K562 (cell line): ENCODE measurements at regions not wholly inside any gene's neighbourhood (a gene's known extent, or its start where the extent isn't known, plus 50 kb on each side); places are given as distances from the start of the nearest gene placed in this dataset.

ENCODE experiments used
- ATAC-seq: fragments of 200-7000 bp; cut with Tn5 transposase; 3 replicates; pipeline ENCODE4 v1.9.1; 2020; ENCODE audit warnings: moderate library complexity
- BruUV-seq: library from RNA; stranded (reverse); fragments of 400-500 nt; replicated peaks from 2 replicates; lab custom pipeline; 2021; lab: Mats Ljungman, UMichigan
- CTCF ChIA-PET: fragments of 300-600 bp; formaldehyde crosslinking; extraction: SDS; loops from one replicate; lab custom pipeline; 2021; ENCODE audit warnings: low intra/inter-chr PET ratio; lab: Yijun Ruan, JAX
- POLR2A ChIA-PET: fragments of 300-600, 350-650 bp; sonication (Branson Sonifier 250); formaldehyde crosslinking; extraction: SDS; loops from one replicate; lab custom pipeline; 2021; ENCODE audit warnings: antibody characterized with exemption, inconsistent platforms; lab: Yijun Ruan, JAX
- DNase-seq, 4 experiments: peaks; one replicate each; pipeline versions ENCODE4 v3.0.0 to v3.0.0-alpha.2; 2011 to 2018; ENCODE audit warnings: low spot score in 3 of 4, mixed read lengths in 3 of 4; ENCODE audit errors: extremely low read depth in 1 of 4
- FAIRE-seq: peaks from 2 replicates; lab custom pipeline; 2011; peaks lifted over from hg19 to GRCh38; lab: Jason Lieb, UNC
- H2AFZ ChIP-seq: 2 replicates; pipeline ENCODE4 v1.6.0; 2011; ENCODE audit warnings: low read depth, low read length, control low read depth, inconsistent platforms
- H3K27ac ChIP-seq: fragments of 200-600 bp; 3 replicates; pipeline ENCODE4 v1.8.0; 2011; ENCODE audit warnings: low read depth, mild to moderate bottlenecking, control low read depth, inconsistent platforms, low read length, moderate library complexity, mixed read lengths; ENCODE audit errors: extremely low read depth
- H3K27me3 ChIP-seq, 2 experiments: fragments of 300-600 bp in 1 of 2; 2 replicates in 1 of 2; 3 replicates in 1 of 2; pipeline versions ENCODE4 v1.6.0 to v1.8.0; 2011; ENCODE audit warnings: inconsistent platforms in 2 of 2, low read length in 2 of 2, mild to moderate bottlenecking in 1 of 2, mixed read lengths in 1 of 2, moderate library complexity in 1 of 2; ENCODE audit not compliant: control insufficient read depth in 2 of 2, insufficient read depth in 2 of 2
- H3K36me3 ChIP-seq: fragments of 300-600 bp; 3 replicates; pipeline ENCODE4 v1.8.0; 2011; ENCODE audit warnings: mild to moderate bottlenecking, low read length, inconsistent platforms; ENCODE audit not compliant: control insufficient read depth, insufficient read depth
- H3K4me1 ChIP-seq, 2 experiments: fragments of 200-600 bp in 1 of 2; replicated peaks in 1 of 2; 2 replicates in 1 of 2; 3 replicates in 1 of 2; pipeline versions ENCODE4 v1.5.1 to v1.8.0; 2011; ENCODE audit warnings: inconsistent platforms in 2 of 2, low read length in 2 of 2, mild to moderate bottlenecking in 1 of 2, mixed read lengths in 1 of 2, moderate library complexity in 1 of 2; ENCODE audit not compliant: control insufficient read depth in 2 of 2, insufficient read depth in 2 of 2
- H3K4me2 ChIP-seq: 2 replicates; pipeline ENCODE4 v1.6.1; 2011; ENCODE audit warnings: low read length, control low read depth, inconsistent platforms, mixed read lengths; ENCODE audit not compliant: insufficient read depth
- H3K4me3 ChIP-seq: fragments of 200-600 bp; sonication (generic), shearing (Covaris generic); 2 replicates; pipeline ENCODE4 v1.5.1; 2016; ENCODE audit warnings: control low read depth, inconsistent platforms
- H3K79me2 ChIP-seq: fragments of 200-600 bp; 3 replicates; pipeline ENCODE4 v1.8.0; 2011; ENCODE audit warnings: low read length, inconsistent platforms; ENCODE audit not compliant: control insufficient read depth, insufficient read depth
- H3K9ac ChIP-seq, 2 experiments: 2 replicates each; pipeline versions ENCODE4 v1.6.0 to v1.6.1; 2011; ENCODE audit warnings: low read depth in 2 of 2, low read length in 2 of 2, control low read depth in 1 of 2, inconsistent platforms in 1 of 2, mild to moderate bottlenecking in 1 of 2, mixed read lengths in 1 of 2; ENCODE audit not compliant: insufficient read depth in 1 of 2
- H3K9me1 ChIP-seq: one replicate; pipeline ENCODE4 v1.6.0; 2011; ENCODE audit warnings: inconsistent platforms, mild to moderate bottlenecking, low read length, moderate library complexity; ENCODE audit not compliant: control insufficient read depth, insufficient read depth
- H3K9me3 ChIP-seq: replicated peaks from 2 replicates; pipeline ENCODE4 v1.5.1; 2011; ENCODE audit warnings: low read depth, low read length, inconsistent platforms; ENCODE audit not compliant: control insufficient read depth, insufficient read depth
- H4K20me1 ChIP-seq: replicated peaks from 2 replicates; pipeline ENCODE4 v1.6.1; 2011; ENCODE audit warnings: low read length, inconsistent platforms, mixed read lengths; ENCODE audit not compliant: control insufficient read depth, insufficient read depth
- AFF1 ChIP-seq, 2 experiments: fragments of 450-650 bp; IDR thresholded peaks; 2 replicates each; pipeline ENCODE4 v1.6.1; 2018; ENCODE audit warnings: mild to moderate bottlenecking in 2 of 2, low read depth in 1 of 2; ENCODE audit not compliant: partially characterized antibody in 2 of 2
- BRD4 ChIP-seq: fragments of 200-600 bp; sonication (generic); IDR thresholded peaks from 2 replicates; pipeline ENCODE4 v1.6.1; 2017; ENCODE audit warnings: inconsistent platforms
- NR2C1 ChIP-seq, 2 experiments: fragments of 450-650 bp; IDR thresholded peaks; 2 replicates each; pipeline ENCODE4 v1.6.1; 2017; ENCODE audit warnings: mild to moderate bottlenecking in 2 of 2, antibody characterized with exemption in 1 of 2, inconsistent platforms in 1 of 2, missing compliant biosample characterization in 1 of 2, missing genetic modification characterization in 1 of 2
- POLR2B ChIP-seq: fragments of 450-650 bp; IDR thresholded peaks from 2 replicates; pipeline ENCODE4 v1.6.1; 2018; ENCODE audit warnings: low read depth; ENCODE audit not compliant: partially characterized antibody
- SLC30A9 ChIP-seq: fragments of 250-450 bp; sonication (Bioruptor Pico); IDR thresholded peaks from 2 replicates; pipeline ENCODE4 v1.8.0; 2022; ENCODE audit warnings: mild to moderate bottlenecking, moderate library complexity
- SREBF2 ChIP-seq: sonication (generic); formaldehyde crosslinking; IDR thresholded peaks from 2 replicates; pipeline ENCODE4 v1.4.0; 2020; ENCODE audit warnings: mild to moderate bottlenecking, missing genetic modification reagents
- TFAM ChIP-seq: fragments of 250-450 bp; sonication (Bioruptor Pico); conservative IDR thresholded peaks from 2 replicates; pipeline ENCODE4 v1.5.0; 2021; ENCODE audit warnings: mild to moderate bottlenecking, moderate library complexity
- THAP12 ChIP-seq: fragments of 250-450 bp; sonication (Bioruptor Pico); IDR thresholded peaks from 2 replicates; pipeline ENCODE4 v1.9.0; 2021; ENCODE audit warnings: mild to moderate bottlenecking, inconsistent platforms
- THRA ChIP-seq: fragments of 450-650 bp; IDR thresholded peaks from 2 replicates; pipeline ENCODE4 v1.6.1; 2017; ENCODE audit warnings: mild to moderate bottlenecking, moderate library complexity
- XRCC4 ChIP-seq: IDR thresholded peaks from one replicate; pipeline ENCODE4 v1.6.1; 2011; ENCODE audit not compliant: insufficient read depth, insufficient read length; ENCODE audit errors: extremely low read depth
- ZFP91 ChIP-seq: sonication (generic); formaldehyde crosslinking; IDR thresholded peaks from 2 replicates; pipeline ENCODE4 v1.8.0; 2022; ENCODE audit warnings: mild to moderate bottlenecking, missing genetic modification reagents
- ZNF12 ChIP-seq: sonication (generic); formaldehyde crosslinking; IDR thresholded peaks from 2 replicates; pipeline ENCODE4 v1.4.0; 2020; ENCODE audit warnings: mild to moderate bottlenecking, missing genetic modification reagents
- WGBS: fragments of 100-300 bp; shearing (Covaris generic); methylation state at CpG from one replicate; pipeline ENCODE4 v1.1.6; 2016; ENCODE audit warnings: low coverage, mixed read lengths; ENCODE audit not compliant: insufficient coverage; ENCODE audit errors: missing lambda C conversion rate; 5-methylcytosine and 5-hydroxymethylcytosine counted together
- in situ Hi-C: fragments of 300-500 bp; cut with MboI; formaldehyde crosslinking; loops from 4 replicates; pipeline ENCODE4 v1.15.0; 2018; ENCODE audit warnings: inconsistent platforms, mixed read lengths
- intact Hi-C: fragments of 100-400 bp; cut with micrococcal nuclease; formaldehyde crosslinking; loops from 2 replicates; pipeline ENCODE4 v1.14.2; 2022

GRCh38 chrX:102787283-102787682, 66.7 kb downstream of the GPRASP3 start:
- FAIRE-seq (no peak), DNase-seq (no peak), ATAC-seq (no peak)
- no peaks in the 10 kb centered on the region for H3K27me3 ChIP-seq
- 22% methylated on average over 1 of the region's 1 CpG for WGBS
- H4K20me1 ChIP-seq = no peaks in the 10 kb centered on the region
- in situ Hi-C loops = no loop called here
- H2AFZ ChIP-seq = no peak overlapping the region
- ChIA-PET POLR2A (no interaction called here), CTCF (no interaction called here)
- H3K27ac ChIP-seq = no peak overlapping the region
- no peaks in the 10 kb centered on the region for H3K4me1 ChIP-seq
- no peak overlapping the region for H3K4me3 ChIP-seq
- intact Hi-C loops = no loop called here
- no peaks in the 10 kb centered on the region for H3K9me1 ChIP-seq
- H3K9ac ChIP-seq = no peak overlapping the region
- no peaks in the 10 kb centered on the region for H3K9me3 ChIP-seq
- H3K4me2 ChIP-seq = no peak overlapping the region
- H3K36me3 ChIP-seq = no peaks in the 10 kb centered on the region
- no TSS peak for BruUV-seq
- no peaks in the 10 kb centered on the region for H3K79me2 ChIP-seq
- TF ChIP-seq THRA = no peak
- TF ChIP-seq THAP12 (CRISPR knock-in tag) = no peak
- TF ChIP-seq BRD4 = no peak
- TF ChIP-seq AFF1 (IDR thresholded peaks at IDR 0.05; ENCODE audit: low read depth in 1 of 2, partially characterized antibody in 2 of 2) = no peak
- no peak for TF ChIP-seq NR2C1 (IDR thresholded peaks at IDR 0.05)
- no peak for TF ChIP-seq NR2C1 (tag; IDR thresholded peaks at IDR 0.05)
- no peak for TF ChIP-seq ZFP91 (CRISPR knock-in tag)
- TF ChIP-seq TFAM (CRISPR knock-in tag) = no peak
- no peak for TF ChIP-seq POLR2B
- no peak for TF ChIP-seq SREBF2 (CRISPR knock-in tag)
- TF ChIP-seq ZNF12 (CRISPR knock-in tag) = no peak
- no peak for TF ChIP-seq SLC30A9 (CRISPR knock-in tag)
- no peak for TF ChIP-seq XRCC4
